ENCODE measurements at regions not wholly inside any gene's neighbourhood (a gene's known extent, or its start where the extent isn't known, plus 50 kb on each side); places are given as distances from the start of the nearest gene placed in this dataset.
"Not testable (repeated sequence)": the region's sequence is repeated elsewhere in the genome, so short reads cannot be mapped to it uniquely, and the experiment has no call there.

DNA sequence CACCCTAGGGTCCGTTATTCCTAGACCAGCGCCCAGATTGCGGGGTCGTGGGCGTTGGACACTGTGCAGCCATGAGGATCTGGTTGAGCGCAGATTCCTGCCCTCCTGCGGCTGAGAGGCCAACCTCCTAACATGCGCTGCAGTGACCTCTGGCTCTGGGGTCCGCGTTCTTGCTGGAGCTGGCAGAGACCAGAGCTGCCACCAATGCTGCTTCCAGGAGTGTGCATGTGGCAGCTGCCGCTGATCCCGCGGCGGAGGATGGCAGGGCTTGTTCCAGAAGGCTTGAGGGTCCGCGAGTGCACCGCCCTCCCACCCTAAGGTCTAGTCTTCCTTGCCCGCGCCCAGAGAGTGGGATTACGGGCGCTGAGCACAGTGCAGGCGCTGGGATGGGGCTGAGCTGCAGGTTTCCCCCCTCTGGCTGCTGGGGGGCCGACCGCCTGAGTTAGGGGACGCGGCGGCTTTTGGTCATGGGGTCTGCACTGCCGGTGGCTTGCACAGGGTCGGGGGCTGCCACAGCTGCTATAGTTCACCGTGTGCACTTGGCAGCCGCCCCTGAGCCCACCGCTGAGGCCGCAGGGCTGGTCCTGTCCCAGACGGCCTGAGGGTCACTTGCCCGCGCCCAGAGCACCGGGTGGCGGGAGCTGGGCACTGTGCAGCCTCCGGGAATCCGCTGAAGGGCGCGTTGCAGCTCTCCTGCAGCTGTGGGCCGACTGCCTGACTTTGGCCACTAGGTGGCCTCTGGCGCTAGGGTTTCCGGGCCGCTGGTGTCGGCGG, 145.9 kb downstream of the CCDC74A start:
- Histone ChIP-seq H3K9me3 (ENCODE audit: control insufficient read depth, insufficient read depth, low read length) (peaks cover 3% of the 10 kb centered on the region; the same call in 1 of the 2 replicates), H3K9ac (ENCODE audit: low read depth, low read length) (peak overlapping the region; percentile 46; the same call in 1 of the 2 replicates), H3K36me3 (ENCODE audit: insufficient read depth, low read length) (no peaks in the 10 kb centered on the region), H3K4me1 (ENCODE audit: insufficient read depth, low read length) (no peaks in the 10 kb centered on the region)

GRCh38 chr2:131674174-131674507, 146.5 kb downstream of the CCDC74A start:
- Histone ChIP-seq H3K9ac (ENCODE audit: low read depth, low read length) (peak overlapping the region; percentile 46; the same call in 1 of the 2 replicates), H3K9me3 (ENCODE audit: control insufficient read depth, insufficient read depth, low read length) (peaks cover 3% of the 10 kb centered on the region; the same call in 1 of the 2 replicates), H3K36me3 (ENCODE audit: insufficient read depth, low read length) (no peaks in the 10 kb centered on the region), H3K4me1 (ENCODE audit: insufficient read depth, low read length) (no peaks in the 10 kb centered on the region)

GRCh38 chr2:131681611-131682121, 154.0 kb downstream of the CCDC74A start:
- not testable (repeated sequence) for H3K9me3 ChIP-seq (ENCODE audit: control insufficient read depth, insufficient read depth, low read length); H3K4me1 ChIP-seq (ENCODE audit: insufficient read depth, low read length); H3K36me3 ChIP-seq (ENCODE audit: insufficient read depth, low read length)
- peak overlapping the region; percentile 53; the same call in 1 of the 2 replicates for H3K9ac ChIP-seq (ENCODE audit: low read depth, low read length)

DNA sequence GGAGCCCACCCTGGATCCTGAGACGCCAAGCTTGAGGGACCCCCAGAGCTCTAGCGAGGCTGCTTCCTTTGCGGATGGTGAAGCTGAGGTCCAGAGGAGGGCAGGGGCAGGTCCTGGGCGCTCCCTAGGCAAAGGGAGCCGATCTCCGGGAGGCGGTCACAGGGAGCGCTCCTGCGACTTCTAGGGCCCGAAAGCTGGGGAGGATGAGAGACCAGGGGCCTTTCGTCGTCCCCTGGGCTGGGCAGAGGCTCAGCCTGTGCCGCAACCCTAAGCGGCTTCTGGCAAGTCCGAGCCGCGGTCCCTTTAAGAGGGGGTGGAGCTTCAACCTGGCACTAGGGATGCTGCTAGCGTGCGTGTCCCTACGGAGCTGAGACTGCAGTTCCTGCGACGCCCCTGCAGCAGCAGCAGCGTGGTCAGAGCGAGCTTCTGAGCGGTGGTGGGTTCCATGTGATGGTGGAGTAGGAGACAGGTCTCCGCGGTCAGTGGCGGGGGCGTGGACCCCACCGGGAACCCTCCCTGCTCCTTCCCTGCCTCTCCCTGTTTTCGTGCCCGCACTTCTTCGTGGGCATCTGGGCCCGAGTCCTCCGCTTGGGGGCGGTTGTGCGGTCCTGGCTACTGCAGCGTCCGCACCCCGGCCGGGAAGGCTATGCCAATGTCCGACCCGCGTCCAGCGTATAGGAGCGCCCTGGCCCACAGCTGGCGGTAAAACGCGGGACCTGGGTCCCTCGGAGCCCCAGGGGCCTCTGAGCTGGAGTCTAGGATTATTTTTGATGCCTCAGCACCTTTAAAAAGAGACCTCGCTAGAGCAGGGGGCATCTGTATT, 154.6 kb downstream of the CCDC74A start:
- H3K9ac ChIP-seq (ENCODE audit: low read depth, low read length): peak overlapping the region; percentile 53; the same call in 1 of the 2 replicates
- H3K4me1 ChIP-seq (ENCODE audit: insufficient read depth, low read length): no peaks in the 10 kb centered on the region
- H3K9me3 ChIP-seq (ENCODE audit: control insufficient read depth, insufficient read depth, low read length): no peaks in the 10 kb centered on the region
- H3K36me3 ChIP-seq (ENCODE audit: insufficient read depth, low read length): no peaks in the 10 kb centered on the region

GRCh38 chr2:131682945-131683330, 155.2 kb downstream of the CCDC74A start:
- H3K36me3 ChIP-seq (ENCODE audit: insufficient read depth, low read length); H3K4me1 ChIP-seq (ENCODE audit: insufficient read depth, low read length); H3K9me3 ChIP-seq (ENCODE audit: control insufficient read depth, insufficient read depth, low read length): not testable (repeated sequence)
- peak overlapping the region; percentile 53; the same call in 1 of the 2 replicates for H3K9ac ChIP-seq (ENCODE audit: low read depth, low read length)

GRCh38 chr2:131684631-131685316, 157.1 kb downstream of the CCDC74A start:
- H3K36me3 ChIP-seq (ENCODE audit: insufficient read depth, low read length); H3K9me3 ChIP-seq (ENCODE audit: control insufficient read depth, insufficient read depth, low read length); H3K9ac ChIP-seq (ENCODE audit: low read depth, low read length); H3K4me1 ChIP-seq (ENCODE audit: insufficient read depth, low read length): not testable (repeated sequence)

DNA sequence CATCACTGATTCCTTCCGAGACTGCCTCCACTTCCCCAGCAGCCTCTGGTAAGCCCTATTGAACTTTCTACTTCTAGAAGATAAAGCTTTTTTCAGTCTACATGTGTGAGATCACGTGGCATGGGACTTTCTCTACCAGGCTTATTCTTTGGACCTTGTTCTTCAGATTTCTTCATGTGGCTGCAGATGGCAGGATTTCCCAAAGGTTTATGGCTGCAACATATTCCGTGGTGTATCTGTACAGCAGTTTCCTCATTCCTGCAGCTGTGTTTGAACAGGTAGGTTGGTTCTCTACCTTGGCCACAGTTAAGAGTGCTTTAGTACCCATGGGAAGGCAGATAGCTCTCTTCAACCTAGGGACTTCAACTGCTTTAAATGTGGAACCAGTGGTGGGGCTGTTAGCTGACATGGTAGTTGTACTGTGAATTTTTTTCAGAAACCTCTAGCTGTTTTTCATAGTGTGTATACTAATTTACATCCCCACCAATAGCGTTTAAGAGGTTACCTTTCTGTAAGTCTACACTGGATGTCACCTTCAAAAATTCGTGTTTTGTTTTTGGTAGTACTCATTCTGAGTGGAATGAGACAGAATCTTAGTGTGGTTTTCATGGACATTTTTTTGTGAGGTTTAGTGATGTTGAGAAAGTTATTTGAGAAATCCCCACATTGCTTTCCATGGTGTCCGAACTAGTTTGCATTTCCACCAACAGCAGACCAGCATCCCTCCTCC, 158.6 kb downstream of the CCDC74A start:
- not testable (repeated sequence) for H3K9me3 ChIP-seq (ENCODE audit: control insufficient read depth, insufficient read depth, low read length); H3K9ac ChIP-seq (ENCODE audit: low read depth, low read length); H3K36me3 ChIP-seq (ENCODE audit: insufficient read depth, low read length); H3K4me1 ChIP-seq (ENCODE audit: insufficient read depth, low read length)

GRCh38 chr2:131686894-131687238, 159.2 kb downstream of the CCDC74A start:
- not testable (repeated sequence) for H3K9me3 ChIP-seq (ENCODE audit: control insufficient read depth, insufficient read depth, low read length); H3K36me3 ChIP-seq (ENCODE audit: insufficient read depth, low read length); H3K9ac ChIP-seq (ENCODE audit: low read depth, low read length); H3K4me1 ChIP-seq (ENCODE audit: insufficient read depth, low read length)

GRCh38 chr2:131689066-131689465, 161.4 kb downstream of the CCDC74A start:
- not testable (repeated sequence) for H3K4me1 ChIP-seq (ENCODE audit: insufficient read depth, low read length); H3K36me3 ChIP-seq (ENCODE audit: insufficient read depth, low read length); H3K9me3 ChIP-seq (ENCODE audit: control insufficient read depth, insufficient read depth, low read length); H3K9ac ChIP-seq (ENCODE audit: low read depth, low read length)

- H3K4me1 ChIP-seq (ENCODE audit: insufficient read depth, low read length); H3K36me3 ChIP-seq (ENCODE audit: insufficient read depth, low read length); H3K9ac ChIP-seq (ENCODE audit: low read depth, low read length); H3K9me3 ChIP-seq (ENCODE audit: control insufficient read depth, insufficient read depth, low read length): not testable (repeated sequence)
Observed at GRCh38 chr2:131711268-131711667, 183.6 kb downstream of the CCDC74A start.

DNA sequence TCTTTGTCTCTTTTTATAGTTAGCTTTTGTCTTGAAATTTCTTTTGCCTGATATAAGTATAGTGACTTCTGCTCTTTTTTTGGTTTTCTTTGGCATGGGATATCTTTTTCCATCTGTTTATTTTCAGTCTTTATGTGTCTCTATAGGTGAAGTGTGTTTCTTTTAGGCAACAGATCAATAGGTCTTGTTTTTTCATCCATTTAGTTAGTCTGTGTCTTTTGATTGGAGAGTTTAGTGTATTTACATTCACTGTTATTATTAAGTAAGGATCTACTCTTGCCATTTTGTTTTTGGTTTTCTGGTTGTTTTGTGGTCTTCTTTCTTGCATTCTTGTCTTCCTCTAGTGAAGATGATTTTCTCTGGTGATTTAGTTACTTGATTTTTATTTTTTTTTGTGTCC, 190.2 kb downstream of the CCDC74A start:
- not testable (repeated sequence) for H3K4me1 ChIP-seq (ENCODE audit: insufficient read depth, low read length); H3K9me3 ChIP-seq (ENCODE audit: control insufficient read depth, insufficient read depth, low read length); H3K9ac ChIP-seq (ENCODE audit: low read depth, low read length); H3K36me3 ChIP-seq (ENCODE audit: insufficient read depth, low read length)

- H3K9ac ChIP-seq (ENCODE audit: low read depth, low read length); H3K4me1 ChIP-seq (ENCODE audit: insufficient read depth, low read length); H3K9me3 ChIP-seq (ENCODE audit: control insufficient read depth, insufficient read depth, low read length); H3K36me3 ChIP-seq (ENCODE audit: insufficient read depth, low read length): not testable (repeated sequence)
Observed at GRCh38 chr2:131721163-131721562, 193.5 kb downstream of the CCDC74A start.

DNA sequence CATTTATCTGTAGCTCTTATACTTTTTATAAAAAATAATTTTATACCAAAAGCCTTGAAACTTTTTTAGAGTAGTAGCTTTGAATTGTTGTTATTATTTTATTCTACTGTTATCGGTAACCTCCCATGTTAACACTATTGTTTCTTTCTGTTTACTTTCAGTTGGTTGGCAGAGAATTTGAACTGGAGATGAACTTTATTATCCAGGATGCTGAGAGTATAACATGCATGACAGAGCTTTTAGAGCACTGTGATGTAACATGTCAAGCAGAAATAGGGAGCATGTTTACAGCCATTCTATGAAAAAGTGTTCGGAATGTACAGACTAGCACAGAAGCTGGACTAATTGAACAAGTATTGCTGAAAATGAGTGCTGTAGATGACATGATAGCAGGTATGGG, 194.6 kb downstream of the CCDC74A start:
- H3K9ac ChIP-seq (ENCODE audit: low read depth, low read length); H3K9me3 ChIP-seq (ENCODE audit: control insufficient read depth, insufficient read depth, low read length); H3K36me3 ChIP-seq (ENCODE audit: insufficient read depth, low read length); H3K4me1 ChIP-seq (ENCODE audit: insufficient read depth, low read length): not testable (repeated sequence)

GRCh38 chr2:131724019-131724418, 196.3 kb downstream of the CCDC74A start:
- H3K9ac ChIP-seq (ENCODE audit: low read depth, low read length): no peak overlapping the region; the same call in 1 of the 2 replicates
- H3K4me1 ChIP-seq (ENCODE audit: insufficient read depth, low read length): no peaks in the 10 kb centered on the region
- no peaks in the 10 kb centered on the region for H3K36me3 ChIP-seq (ENCODE audit: insufficient read depth, low read length)
- no peaks in the 10 kb centered on the region for H3K9me3 ChIP-seq (ENCODE audit: control insufficient read depth, insufficient read depth, low read length)
